ENCODE measurements at regions not wholly inside any gene's neighbourhood (a gene's known extent, or its start where the extent isn't known, plus 50 kb on each side); places are given as distances from the start of the nearest gene placed in this dataset.

DNA sequence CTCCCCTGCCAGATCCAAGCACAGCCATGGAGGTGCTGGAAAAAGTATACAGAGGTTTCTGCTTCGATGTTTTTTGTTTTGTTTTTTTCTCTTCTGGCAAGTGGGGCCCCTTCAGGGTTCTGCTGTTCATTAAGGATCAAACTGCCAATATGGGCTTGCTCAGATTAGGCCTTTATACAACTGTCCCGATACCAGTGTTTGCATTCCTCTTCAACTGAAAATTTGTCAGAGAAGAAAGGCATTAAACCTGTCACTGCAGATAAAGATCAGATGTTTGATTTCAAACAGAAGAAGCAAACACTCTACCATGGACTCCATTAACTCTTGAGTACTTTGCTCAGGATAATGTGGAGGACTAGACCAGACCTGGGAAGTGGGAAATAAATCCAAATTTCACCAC lies 396.0 kb upstream of the SMIM21 start:
- no peak overlapping the region for H3K4me3 ChIP-seq (ENCODE audit: low read depth, low read length)
- TF ChIP-seq, protein P1, sequence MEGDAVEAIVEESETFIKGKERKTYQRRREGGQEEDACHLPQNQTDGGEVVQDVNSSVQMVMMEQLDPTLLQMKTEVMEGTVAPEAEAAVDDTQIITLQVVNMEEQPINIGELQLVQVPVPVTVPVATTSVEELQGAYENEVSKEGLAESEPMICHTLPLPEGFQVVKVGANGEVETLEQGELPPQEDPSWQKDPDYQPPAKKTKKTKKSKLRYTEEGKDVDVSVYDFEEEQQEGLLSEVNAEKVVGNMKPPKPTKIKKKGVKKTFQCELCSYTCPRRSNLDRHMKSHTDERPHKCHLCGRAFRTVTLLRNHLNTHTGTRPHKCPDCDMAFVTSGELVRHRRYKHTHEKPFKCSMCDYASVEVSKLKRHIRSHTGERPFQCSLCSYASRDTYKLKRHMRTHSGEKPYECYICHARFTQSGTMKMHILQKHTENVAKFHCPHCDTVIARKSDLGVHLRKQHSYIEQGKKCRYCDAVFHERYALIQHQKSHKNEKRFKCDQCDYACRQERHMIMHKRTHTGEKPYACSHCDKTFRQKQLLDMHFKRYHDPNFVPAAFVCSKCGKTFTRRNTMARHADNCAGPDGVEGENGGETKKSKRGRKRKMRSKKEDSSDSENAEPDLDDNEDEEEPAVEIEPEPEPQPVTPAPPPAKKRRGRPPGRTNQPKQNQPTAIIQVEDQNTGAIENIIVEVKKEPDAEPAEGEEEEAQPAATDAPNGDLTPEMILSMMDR (IDR thresholded peaks at IDR 0.05; ENCODE audit: low read depth, low read length), result no peak
- no peak for DNase-seq
- no peaks in the 10 kb centered on the region for H3K9me3 ChIP-seq
- no peaks in the 10 kb centered on the region for H3K27me3 ChIP-seq
- H3K36me3 ChIP-seq, result no peaks in the 10 kb centered on the region
- no peaks in the 10 kb centered on the region for H3K4me1 ChIP-seq

DNA sequence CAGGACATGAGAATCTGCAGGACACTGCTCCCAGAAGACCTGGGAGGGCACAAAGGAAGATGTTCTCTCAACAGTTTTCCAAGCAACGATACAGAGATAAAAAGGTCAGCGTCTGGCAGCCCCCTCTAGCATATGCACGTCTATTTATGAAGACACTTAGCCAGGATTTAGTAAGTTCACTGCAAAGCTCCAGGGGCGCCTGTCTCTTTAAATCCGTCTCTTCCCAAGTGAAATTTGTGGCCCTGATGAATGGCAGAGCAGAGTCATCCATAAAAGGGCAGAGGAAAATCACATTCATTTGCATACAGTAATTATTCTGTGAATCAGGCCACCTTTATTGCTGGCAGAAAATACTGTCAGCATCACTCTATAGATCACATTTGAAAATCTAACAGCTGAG lies 390.9 kb upstream of the SMIM21 start:
- Histone ChIP-seq H3K27me3 (no peaks in the 10 kb centered on the region), H3K36me3 (no peaks in the 10 kb centered on the region), H3K4me3 (ENCODE audit: low read depth, low read length) (no peak overlapping the region), H3K9me3 (no peaks in the 10 kb centered on the region), H3K4me1 (no peaks in the 10 kb centered on the region)
- DNase-seq, result no peak
- TF ChIP-seq, protein P1 (IDR thresholded peaks at IDR 0.05; ENCODE audit: low read depth, low read length), result no peak

DNA sequence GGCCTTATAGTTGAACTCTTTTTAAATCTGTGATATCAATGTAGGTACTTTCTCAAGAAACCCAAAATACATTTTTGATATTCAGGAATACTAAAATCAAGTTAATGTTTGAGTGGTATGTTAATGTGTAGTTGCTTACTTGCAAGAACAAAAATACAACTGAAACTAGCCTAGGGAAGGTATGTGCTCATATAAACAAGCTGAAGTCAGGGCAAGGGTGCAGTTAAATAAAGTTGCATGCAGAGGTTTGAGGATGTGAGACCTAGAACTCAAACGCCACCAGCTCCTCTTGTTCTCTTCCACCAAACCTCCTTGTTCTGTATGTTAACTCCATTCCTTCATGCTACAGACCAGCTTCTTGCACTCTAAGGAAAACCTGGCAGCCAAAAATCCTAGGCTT lies 388.3 kb upstream of the SMIM21 start:
- Histone ChIP-seq H3K4me3 (ENCODE audit: low read depth, low read length) (no peak overlapping the region), H3K4me1 (no peaks in the 10 kb centered on the region), H3K36me3 (no peaks in the 10 kb centered on the region), H3K27me3 (no peaks in the 10 kb centered on the region), H3K9me3 (no peaks in the 10 kb centered on the region)
- TF ChIP-seq, protein P1 (IDR thresholded peaks at IDR 0.05; ENCODE audit: low read depth, low read length), result no peak
- no peak for DNase-seq

DNA sequence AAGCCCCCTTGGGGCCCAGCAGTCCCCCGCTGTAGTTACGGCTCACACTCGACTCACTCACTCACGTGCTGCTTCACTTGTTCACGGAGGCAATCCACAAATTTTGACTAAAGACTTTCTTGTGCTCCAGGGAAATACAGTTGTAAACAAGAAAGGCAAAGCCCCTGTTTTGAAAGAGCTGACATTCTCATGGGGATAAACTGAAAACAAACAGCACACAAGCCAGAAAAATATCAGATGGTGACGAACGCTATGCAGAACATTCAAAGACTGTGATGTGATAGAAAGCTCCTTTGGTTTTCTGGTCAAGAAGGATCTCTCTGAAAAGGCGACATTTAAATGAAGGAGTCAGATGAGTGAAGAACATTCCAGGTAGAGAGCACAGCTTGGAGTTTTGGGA lies 385.3 kb upstream of the SMIM21 start:
- no peak for DNase-seq
- no peaks in the 10 kb centered on the region for H3K36me3 ChIP-seq
- H3K4me3 ChIP-seq (ENCODE audit: low read depth, low read length), result no peak overlapping the region
- H3K27me3 ChIP-seq, result no peaks in the 10 kb centered on the region
- TF ChIP-seq, protein P1 (IDR thresholded peaks at IDR 0.05; ENCODE audit: low read depth, low read length), result no peak
- H3K9me3 ChIP-seq, result no peaks in the 10 kb centered on the region
- no peaks in the 10 kb centered on the region for H3K4me1 ChIP-seq

DNA sequence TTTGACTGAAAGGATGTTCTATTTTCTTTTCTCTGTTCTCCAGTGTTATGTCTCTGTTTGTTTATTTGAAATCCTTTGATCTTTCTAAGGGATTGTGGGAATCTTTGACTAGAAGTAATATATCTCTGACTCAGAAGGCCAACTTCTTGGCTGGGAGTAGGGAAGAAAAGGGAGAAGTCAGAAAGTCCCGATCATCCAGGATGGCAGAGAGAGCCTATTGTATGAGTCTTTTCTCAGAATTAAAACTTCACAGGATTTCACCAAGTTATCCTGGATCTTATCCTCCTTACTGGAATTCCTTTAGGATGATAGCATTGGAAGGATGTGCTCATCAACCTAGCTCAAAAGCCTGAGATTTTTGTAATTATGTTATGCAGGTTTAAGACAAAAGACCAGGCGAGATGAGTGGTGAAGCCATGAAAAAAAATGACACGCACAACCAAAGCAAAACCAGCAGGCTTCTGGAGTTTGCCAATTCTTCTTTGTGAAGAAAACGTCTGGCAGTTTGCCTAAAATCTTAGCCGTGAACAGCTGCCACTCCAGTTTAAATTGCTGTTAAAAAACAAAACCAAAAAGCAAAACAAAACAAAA lies 383.6 kb upstream of the SMIM21 start:
- Histone ChIP-seq H3K4me3 (ENCODE audit: low read depth, low read length) (no peak overlapping the region), H3K9me3 (no peaks in the 10 kb centered on the region), H3K36me3 (no peaks in the 10 kb centered on the region), H3K27me3 (no peaks in the 10 kb centered on the region), H3K4me1 (no peaks in the 10 kb centered on the region)
- TF ChIP-seq, protein P1 (IDR thresholded peaks at IDR 0.05; ENCODE audit: low read depth, low read length), result no peak
- no peak for DNase-seq

DNA sequence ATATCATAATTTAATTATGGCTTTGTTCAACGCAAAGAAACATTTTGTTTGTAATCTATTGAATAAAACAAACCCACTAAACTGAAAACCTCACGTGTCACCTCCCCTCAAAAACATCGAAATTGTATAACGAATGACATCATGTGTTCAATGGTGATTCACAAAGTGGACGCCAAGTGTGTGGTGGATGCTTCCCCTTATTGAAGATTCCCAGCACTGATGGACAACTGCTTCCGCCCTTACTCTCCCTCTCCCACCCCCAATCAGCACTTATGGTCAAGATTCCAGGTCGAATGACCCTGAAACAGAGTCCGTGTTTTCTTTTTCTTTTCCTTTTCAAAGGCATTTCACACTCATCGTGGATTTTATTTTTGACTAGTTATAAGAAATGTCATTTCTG lies 383.0 kb upstream of the SMIM21 start:
- DNase-seq, result no peak
- Histone ChIP-seq H3K4me1 (no peaks in the 10 kb centered on the region), H3K36me3 (no peaks in the 10 kb centered on the region), H3K27me3 (no peaks in the 10 kb centered on the region), H3K4me3 (ENCODE audit: low read depth, low read length) (no peak overlapping the region), H3K9me3 (no peaks in the 10 kb centered on the region)
- TF ChIP-seq, protein P1 (IDR thresholded peaks at IDR 0.05; ENCODE audit: low read depth, low read length), result no peak

All from BE2C (cell line).